NCI-H2171 (cell line): ENCODE measurements at regions not wholly inside any gene's neighbourhood (a gene's known extent, or its start where the extent isn't known, plus 50 kb on each side); places are given as distances from the start of the nearest gene placed in this dataset.
"Not testable (repeated sequence)": the region's sequence is repeated elsewhere in the genome, so short reads cannot be mapped to it uniquely, and the experiment has no call there.

Experiments used
- DNase-seq: peaks from one replicate; lab custom pipeline; 2025; lab: John Stamatoyannopoulos, UW

DNA sequence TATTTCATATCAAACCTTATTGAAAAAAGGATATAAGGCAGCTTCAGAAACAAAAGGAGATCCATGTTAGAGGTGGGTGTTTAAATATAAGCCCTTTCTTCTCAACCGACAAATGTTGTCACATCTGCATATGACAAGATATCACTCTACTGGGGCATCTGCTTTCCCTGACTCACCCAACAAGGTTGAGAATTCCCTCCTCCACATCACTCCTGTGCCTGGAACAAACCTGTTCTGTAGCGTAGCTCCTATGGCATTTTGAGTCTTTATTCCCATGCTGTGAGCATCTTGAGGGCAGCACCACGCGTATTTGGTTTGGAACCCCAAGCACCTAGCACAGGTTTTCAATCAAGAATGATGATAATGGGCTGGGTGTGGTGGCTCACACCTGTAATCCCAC lies 59.4 kb upstream of the ZFHX3 start:
- DNase-seq: no peak

DNA sequence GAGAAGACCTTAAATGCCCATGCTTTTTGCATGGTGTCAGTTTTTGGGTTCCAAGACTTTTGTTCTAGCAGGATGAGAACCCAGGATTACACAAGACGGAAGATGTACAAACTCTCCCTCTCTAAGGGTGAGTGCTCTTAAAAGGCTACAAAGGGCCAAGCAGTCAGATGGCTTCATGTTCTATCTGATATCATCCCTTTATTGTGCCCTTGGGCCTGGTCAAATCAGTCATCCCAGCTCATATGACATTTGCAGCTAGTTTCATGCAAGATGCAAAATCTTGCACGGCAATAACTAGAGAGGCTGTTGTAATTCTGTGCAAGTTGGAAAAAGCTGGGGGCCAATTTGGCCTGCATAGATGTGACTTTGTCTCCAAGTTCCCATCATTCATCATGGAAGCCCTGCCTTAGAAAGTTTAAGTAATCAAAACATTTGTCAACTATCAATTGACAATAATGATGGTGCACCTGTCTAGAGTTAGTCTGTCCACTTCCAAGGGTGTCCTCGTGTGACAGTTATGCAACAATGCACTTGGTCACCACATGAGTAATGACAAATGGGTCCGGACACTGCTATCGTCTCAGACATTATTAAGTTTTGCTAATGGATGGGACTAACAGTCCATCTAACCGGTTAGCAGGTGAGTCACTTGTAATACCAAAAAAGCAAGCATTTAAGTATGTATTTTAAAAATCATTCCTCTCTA lies 58.6 kb upstream of the ZFHX3 start:
- DNase-seq: no peak

DNA sequence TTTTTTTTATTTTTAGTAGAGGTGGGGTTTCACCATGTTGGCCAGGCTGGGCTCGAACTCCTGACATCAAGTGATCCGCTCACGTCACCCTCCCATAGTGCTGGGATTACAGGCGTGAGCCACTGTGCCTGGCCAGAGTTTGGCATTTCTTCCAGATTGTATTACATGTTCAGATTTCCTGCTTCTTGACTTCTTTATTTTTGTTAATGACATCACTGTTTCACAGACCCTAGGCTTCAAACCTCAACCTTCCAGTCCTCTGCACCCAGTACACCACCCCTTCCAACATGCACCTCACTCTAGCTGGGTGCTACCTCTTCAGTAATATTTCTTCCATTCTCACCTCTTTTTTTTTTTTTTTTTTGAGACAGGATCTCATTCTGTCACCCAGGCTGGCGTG lies 53.6 kb upstream of the ZFHX3 start:
- no peak for DNase-seq

DNA sequence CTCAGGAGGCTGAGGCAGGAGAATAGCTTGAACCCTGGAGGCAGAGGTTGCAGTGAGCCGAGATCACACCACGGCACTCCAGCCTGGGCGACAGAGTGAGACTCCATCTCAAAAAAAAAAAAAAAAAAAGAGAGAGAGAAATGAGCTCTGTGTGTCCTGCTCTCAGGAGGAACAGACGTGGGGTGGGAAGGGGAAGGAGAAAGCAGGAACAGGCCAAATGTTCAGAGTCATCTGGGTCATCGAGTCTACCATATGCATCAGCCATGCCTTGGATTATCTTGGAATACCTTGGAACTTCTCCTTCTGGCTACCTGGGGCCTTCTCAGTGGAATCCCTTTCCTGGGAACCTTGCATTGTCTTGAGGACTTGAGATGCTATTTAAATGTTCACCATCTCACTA lies 51.7 kb upstream of the ZFHX3 start:
- not testable (repeated sequence) for DNase-seq
